ENCODE measurements at regions not wholly inside any gene's neighbourhood (a gene's known extent, or its start where the extent isn't known, plus 50 kb on each side); places are given as distances from the start of the nearest gene placed in this dataset.

GRCh38 chr12:123032736-123033391, 52.4 kb downstream of the ARL6IP4 start:
- no peak overlapping the region for H2AFZ ChIP-seq (ENCODE audit: low read length)

More at GRCh38 chr12:123032736-123033391, 52.4 kb downstream of the ARL6IP4 start:
- no TSS peak for BruUV-seq (replicated peaks)
- Histone ChIP-seq H3F3A (ENCODE audit: low read length, unreplicated experiment) (no peaks in the 10 kb centered on the region), H3K27me3 (ENCODE audit: low read length) (no peaks in the 10 kb centered on the region), H3K9ac (ENCODE audit: low read length) (no peak overlapping the region), H3K4me1 (ENCODE audit: insufficient read depth, low read length) (peaks cover 21% of the 10 kb centered on the region), H3K4me2 (ENCODE audit: low read length) (no peak overlapping the region), H4K20me1 (ENCODE audit: low read length) (no peaks in the 10 kb centered on the region), H3K9me2 (replicated peaks; ENCODE audit: low read length) (no peaks in the 10 kb centered on the region), H3K27ac (ENCODE audit: low read length) (no peak overlapping the region), H3K79me2 (ENCODE audit: low read length) (no peaks in the 10 kb centered on the region), H3K36me3 (ENCODE audit: low read depth, low read length) (no peaks in the 10 kb centered on the region), H3K9me3 (ENCODE audit: low read length) (no peaks in the 10 kb centered on the region), H3K4me3 (ENCODE audit: low read length) (no peak overlapping the region)
- no peak for DNase-seq
- ChIA-PET POLR2A (ENCODE audit: unreplicated experiment) (no interaction called here), CTCF (no interaction called here)
- ATAC-seq = no peak
- TF ChIP-seq CTCF (conservative IDR thresholded peaks at IDR 0.05; ENCODE audit: low read depth, low read length) (no peak), EZH2phosphoT487 (IDR thresholded peaks at IDR 0.05; ENCODE audit: borderline replicate concordance, low read length) (no peak), EZH2 (IDR thresholded peaks at IDR 0.05; ENCODE audit: low read length, unreplicated experiment) (no peak)
- intact Hi-C loops (cut with micrococcal nuclease) = no loop called here

Measured in PC-3 (cell line).